T-cell (primary cell): ENCODE measurements at regions not wholly inside any gene's neighbourhood (a gene's known extent, or its start where the extent isn't known, plus 50 kb on each side); places are given as distances from the start of the nearest gene placed in this dataset.
"Not testable (repeated sequence)": the region's sequence is repeated elsewhere in the genome, so short reads cannot be mapped to it uniquely, and the experiment has no call there.

Experiments used
- ATAC-seq, 4 experiments: fragments of 200-7000 bp in 3 of 4; fragments of 150-1000 bp in 1 of 4; cut with Tn5 transposase; replicated peaks in 1 of 4; 1 replicate in 3 of 4; 2 replicates in 1 of 4; pipeline ENCODE4 v1.10.0; 2021; ENCODE audit warnings: moderate library complexity in 3 of 4, mild to moderate bottlenecking in 2 of 4, moderate number of reproducible peaks in 1 of 4
- CTCF ChIA-PET, 2 donors: fragments of 300-600 bp; sonication (Branson Sonifier 250); formaldehyde crosslinking; loops; one replicate each; lab custom pipeline; 2022; ENCODE audit warnings: antibody characterized with exemption in 2 of 2; lab: Charles Lee
- POLR2A ChIA-PET, 2 donors: fragments of 300-600 bp; sonication (Branson Sonifier 250); formaldehyde crosslinking; loops; one replicate each; lab custom pipeline; 2022; ENCODE audit warnings: antibody characterized with exemption in 2 of 2; lab: Charles Lee
- DNase-seq, 35 experiments: peaks; one replicate each; pipeline versions ENCODE4 v3.0.0 to v3.0.0-alpha.2; 2013 to 2023
- H3K27ac ChIP-seq: one replicate; pipeline ENCODE4 v1.5.1; 2013; ENCODE audit warnings: low read length
- H3K27me3 ChIP-seq, 2 experiments: replicated peaks in 1 of 2; 1 replicate in 1 of 2; 2 replicates in 1 of 2; pipeline versions ENCODE4 v1.6.1 to v1.7.0; 2013; ENCODE audit warnings: low read length in 1 of 2, mixed read lengths in 1 of 2; ENCODE audit not compliant: control insufficient read depth in 2 of 2, insufficient read depth in 2 of 2; ENCODE audit errors: extremely low read depth in 1 of 2
- H3K36me3 ChIP-seq, 2 donors: 1 replicate in 1 of 2; 2 replicates in 1 of 2; pipeline versions ENCODE4 v1.6.1 to v1.7.0; 2013; ENCODE audit warnings: low read length in 1 of 2; ENCODE audit not compliant: control insufficient read depth in 2 of 2, insufficient read depth in 1 of 2; ENCODE audit errors: extremely low read depth in 1 of 2
- H3K4me1 ChIP-seq, 2 experiments: 1 replicate in 1 of 2; 2 replicates in 1 of 2; pipeline versions ENCODE4 v1.6.1 to v1.7.0; 2013; ENCODE audit warnings: low read length in 2 of 2, mixed read lengths in 1 of 2; ENCODE audit not compliant: insufficient read depth in 2 of 2, control insufficient read depth in 1 of 2; ENCODE audit errors: extremely low read depth in 1 of 2
- H3K4me3 ChIP-seq, 2 donors: 1 replicate in 1 of 2; 2 replicates in 1 of 2; pipeline versions ENCODE4 v1.5.1 to v1.7.0; 2013; ENCODE audit warnings: mild to moderate bottlenecking in 2 of 2, low read length in 1 of 2, moderate library complexity in 1 of 2; ENCODE audit not compliant: control insufficient read depth in 1 of 2; ENCODE audit errors: extremely low read depth in 1 of 2
- H3K9me3 ChIP-seq: 2 replicates; pipeline ENCODE4 v1.7.0; 2013
- H3K27ac Mint-ChIP-seq, 2 donors: one replicate each; pipeline ENCODE4 v1.8.0; 2020 to 2021; ENCODE audit warnings: mild to moderate bottlenecking in 2 of 2, mixed read lengths in 2 of 2
- H3K27me3 Mint-ChIP-seq, 2 donors: one replicate each; pipeline ENCODE4 v1.8.0; 2021 to 2022; ENCODE audit warnings: mixed read lengths in 2 of 2
- H3K36me3 Mint-ChIP-seq: one replicate; pipeline ENCODE4 v1.8.0; 2021; ENCODE audit warnings: mixed read lengths
- H3K4me1 Mint-ChIP-seq, 3 donors: one replicate each; pipeline ENCODE4 v1.8.0; 2020 to 2022; ENCODE audit warnings: mixed read lengths in 3 of 3, mild to moderate bottlenecking in 1 of 3
- H3K4me3 Mint-ChIP-seq, 3 donors: one replicate each; pipeline ENCODE4 v1.8.0; 2020 to 2022; ENCODE audit warnings: mild to moderate bottlenecking in 3 of 3, mixed read lengths in 3 of 3, moderate library complexity in 3 of 3
- H3K9me3 Mint-ChIP-seq, 3 donors: one replicate each; pipeline ENCODE4 v1.8.0; 2020 to 2022; ENCODE audit warnings: mixed read lengths in 3 of 3
- WGBS: methylation state at CpG from one replicate; pipeline ENCODE4 v1.1.5; 2013; ENCODE audit warnings: missing lambda C conversion rate; ENCODE audit not compliant: insufficient coverage; 5-methylcytosine and 5-hydroxymethylcytosine counted together

GRCh38 chr3:26480377-26480776 lies 142.2 kb upstream of the LRRC3B start:
- Mint-ChIP-seq H3K9me3 (peaks cover 7 to 17% (median 14%) of the 10 kb centered on the region in 3 donors), H3K27me3 (no peaks in the 10 kb centered on the region), H3K36me3 (no peaks in the 10 kb centered on the region), H3K4me3 (no peak overlapping the region), H3K4me1 (no peaks in the 10 kb centered on the region), H3K27ac (no peak overlapping the region)
- no peak overlapping the region for H3K4me3 ChIP-seq
- ATAC-seq (no peak), DNase-seq (no peak)
- H3K27ac ChIP-seq = no peak overlapping the region
- H3K36me3 ChIP-seq = no peaks in the 10 kb centered on the region
- CTCF ChIA-PET = no interaction called here
- H3K4me1 ChIP-seq = no peaks in the 10 kb centered on the region
- H3K9me3 ChIP-seq = no peaks in the 10 kb centered on the region
- no peaks in the 10 kb centered on the region for H3K27me3 ChIP-seq
- POLR2A ChIA-PET = no interaction called here

- Mint-ChIP-seq H3K4me1 (no peaks in the 10 kb centered on the region), H3K27me3 (no peaks in the 10 kb centered on the region), H3K4me3 (no peak overlapping the region), H3K9me3 (peaks cover 9 to 25% (median 18%) of the 10 kb centered on the region in 3 donors), H3K27ac (no peak overlapping the region), H3K36me3 (no peaks in the 10 kb centered on the region)
- POLR2A ChIA-PET = interaction anchor here in 1 of 2 donors (0.6 kb wide), 1 partner anchor 306 kb away, joined by 3 read pairs; no protein-coding TSS in a partner anchor
- no peak overlapping the region for H3K27ac ChIP-seq
- H3K27me3 ChIP-seq = no peaks in the 10 kb centered on the region
- no peaks in the 10 kb centered on the region for H3K9me3 ChIP-seq
- CTCF ChIA-PET = no interaction called here
- no peak overlapping the region for H3K4me3 ChIP-seq
- WGBS = 100% methylated on average over 1 of the region's 4 CpGs
- DNase-seq (no peak), ATAC-seq (no peak)
- H3K4me1 ChIP-seq = no peaks in the 10 kb centered on the region
- H3K36me3 ChIP-seq = no peaks in the 10 kb centered on the region
Measured at GRCh38 chr3:26484140-26484539, 138.4 kb upstream of the LRRC3B start.

- Histone ChIP-seq H3K27me3 (no peaks in the 10 kb centered on the region), H3K27ac (no peak overlapping the region), H3K4me1 (no peaks in the 10 kb centered on the region), H3K4me3 (no peak overlapping the region), H3K36me3 (no peaks in the 10 kb centered on the region), H3K9me3 (no peaks in the 10 kb centered on the region)
- no peaks in the 10 kb centered on the region for H3K4me1 Mint-ChIP-seq
- no peaks in the 10 kb centered on the region for H3K27me3 Mint-ChIP-seq
- POLR2A ChIA-PET = no interaction called here
- no peak overlapping the region for H3K4me3 Mint-ChIP-seq
- no peaks in the 10 kb centered on the region for H3K36me3 Mint-ChIP-seq
- DNase-seq = no peak
- WGBS = no CpG with 5 or more reads among the region's 2 CpGs
- no peak for ATAC-seq
- CTCF ChIA-PET = no interaction called here
- no peak overlapping the region for H3K27ac Mint-ChIP-seq
- peaks cover 2 to 22% (median 11%) of the 10 kb centered on the region in 3 donors for H3K9me3 Mint-ChIP-seq
Measured at GRCh38 chr3:26498271-26498670, 124.3 kb upstream of the LRRC3B start.

GRCh38 chr3:26505399-26505798 lies 117.2 kb upstream of the LRRC3B start:
- Mint-ChIP-seq H3K9me3 (peaks cover 3 to 9% (median 4%) of the 10 kb centered on the region in 3 donors), H3K27ac (no peak overlapping the region), H3K4me1 (no peaks in the 10 kb centered on the region), H3K4me3 (no peak overlapping the region), H3K27me3 (no peaks in the 10 kb centered on the region), H3K36me3 (no peaks in the 10 kb centered on the region)
- ChIA-PET CTCF (no interaction called here), POLR2A (no interaction called here)
- Histone ChIP-seq H3K36me3 (no peaks in the 10 kb centered on the region), H3K27ac (no peak overlapping the region), H3K27me3 (no peaks in the 10 kb centered on the region), H3K4me1 (no peaks in the 10 kb centered on the region), H3K4me3 (no peak overlapping the region), H3K9me3 (no peaks in the 10 kb centered on the region)
- ATAC-seq = no peak
- no CpG with 5 or more reads among the region's 3 CpGs for WGBS
- no peak for DNase-seq

GRCh38 chr3:26514445-26515029 lies 108.0 kb upstream of the LRRC3B start:
- H3K27ac Mint-ChIP-seq, H3K36me3 ChIP-seq, H3K9me3 ChIP-seq, CTCF ChIA-PET, H3K4me1 ChIP-seq, H3K4me3 ChIP-seq, ATAC-seq, H3K27me3 ChIP-seq, H3K27me3 Mint-ChIP-seq, DNase-seq, H3K4me1 Mint-ChIP-seq, H3K4me3 Mint-ChIP-seq, POLR2A ChIA-PET, H3K27ac ChIP-seq, H3K36me3 Mint-ChIP-seq: not testable (repeated sequence)
- H3K9me3 Mint-ChIP-seq = peaks cover 1 to 11% (median 4%) of the 10 kb centered on the region in 3 donors
- no CpG with 5 or more reads among the region's 5 CpGs for WGBS

GRCh38 chr3:26515351-26515750 lies 107.2 kb upstream of the LRRC3B start:
- peaks cover 4 to 11% (median 4%) of the 10 kb centered on the region in 3 donors for H3K9me3 Mint-ChIP-seq
- POLR2A ChIA-PET = no interaction called here
- H3K36me3 Mint-ChIP-seq = no peaks in the 10 kb centered on the region
- Histone ChIP-seq H3K27me3 (no peaks in the 10 kb centered on the region), H3K4me1 (no peaks in the 10 kb centered on the region), H3K27ac (no peak overlapping the region), H3K4me3 (no peak overlapping the region), H3K36me3 (no peaks in the 10 kb centered on the region), H3K9me3 (no peaks in the 10 kb centered on the region)
- H3K27ac Mint-ChIP-seq = no peak overlapping the region
- CTCF ChIA-PET = no interaction called here
- H3K27me3 Mint-ChIP-seq = no peaks in the 10 kb centered on the region
- no CpG with 5 or more reads among the region's 2 CpGs for WGBS
- no peak for ATAC-seq
- no peak for DNase-seq
- no peak overlapping the region for H3K4me3 Mint-ChIP-seq
- H3K4me1 Mint-ChIP-seq = no peaks in the 10 kb centered on the region

GRCh38 chr3:26521261-26521660 lies 101.3 kb upstream of the LRRC3B start:
- Histone ChIP-seq H3K27me3 (no peaks in the 10 kb centered on the region), H3K9me3 (no peaks in the 10 kb centered on the region), H3K36me3 (no peaks in the 10 kb centered on the region), H3K4me3 (no peak overlapping the region), H3K27ac (no peak overlapping the region), H3K4me1 (no peaks in the 10 kb centered on the region)
- ATAC-seq (no peak), DNase-seq (no peak)
- H3K4me3 Mint-ChIP-seq = no peak overlapping the region
- WGBS = no CpG with 5 or more reads among the region's 1 CpG
- H3K36me3 Mint-ChIP-seq = no peaks in the 10 kb centered on the region
- ChIA-PET CTCF (no interaction called here), POLR2A (no interaction called here)
- H3K9me3 Mint-ChIP-seq = peaks cover 10 to 39% (median 25%) of the 10 kb centered on the region in 3 donors
- no peaks in the 10 kb centered on the region for H3K4me1 Mint-ChIP-seq
- no peak overlapping the region for H3K27ac Mint-ChIP-seq
- no peaks in the 10 kb centered on the region for H3K27me3 Mint-ChIP-seq
